Fibroblast of skin of abdomen (primary cell): ENCODE measurements at regions not wholly inside any gene's neighbourhood (a gene's known extent, or its start where the extent isn't known, plus 50 kb on each side); places are given as distances from the start of the nearest gene placed in this dataset.
"Not testable (repeated sequence)": the region's sequence is repeated elsewhere in the genome, so short reads cannot be mapped to it uniquely, and the experiment has no call there.

ENCODE experiments used
- DNase-seq: peaks from one replicate; pipeline ENCODE4 v3.0.0-alpha.2; 2013

- DNase-seq, result no peak
Observed at GRCh38 chr4:135434936-135435335, 1233.3 kb upstream of the PABPC4L start.

DNA sequence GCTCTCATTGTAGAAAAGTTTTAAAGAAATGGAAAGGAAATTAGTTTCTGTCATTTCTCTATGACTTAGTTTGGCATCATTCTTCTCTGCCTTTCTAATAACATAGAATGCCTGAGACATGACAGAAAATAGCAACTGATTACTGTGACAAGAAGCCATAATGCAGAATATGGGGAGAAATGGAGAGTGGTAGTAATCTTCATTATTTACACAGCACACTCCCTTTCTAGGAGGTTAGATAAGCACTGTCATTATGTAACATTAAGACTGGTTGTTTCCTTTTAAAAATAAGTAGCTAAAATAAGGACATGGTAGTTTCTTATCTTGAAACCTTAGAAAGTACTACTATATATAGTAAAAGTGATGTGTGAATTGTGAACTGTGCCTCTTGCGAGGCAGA lies 1227.9 kb upstream of the PABPC4L start:
- no peak for DNase-seq

- DNase-seq, result peak; percentile 2
Observed at GRCh38 chr4:135418353-135418752, 1216.8 kb upstream of the PABPC4L start.

GRCh38 chr4:135412213-135412612 lies 1210.6 kb upstream of the PABPC4L start:
- DNase-seq, result no peak

- no peak for DNase-seq
Observed at GRCh38 chr4:135411251-135411650, 1209.7 kb upstream of the PABPC4L start.

DNA sequence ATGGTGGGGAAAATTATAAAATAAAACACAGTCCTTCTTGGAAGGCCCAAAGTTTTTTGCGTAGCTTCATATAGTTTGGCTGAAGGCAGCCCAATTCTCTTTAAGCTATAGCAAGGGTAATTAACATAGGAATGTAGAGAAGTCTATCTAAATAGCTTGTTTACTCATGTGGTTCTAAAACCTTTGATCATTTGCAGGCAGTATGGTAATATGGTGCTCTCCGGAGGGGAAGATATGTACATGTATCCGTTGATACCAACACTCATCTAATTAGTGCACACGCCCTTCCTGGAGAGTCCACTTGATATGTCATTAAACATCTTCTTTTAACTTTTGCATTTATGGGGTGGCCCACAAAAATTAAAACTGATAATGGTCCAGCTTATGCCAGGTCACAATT lies 1207.7 kb upstream of the PABPC4L start:
- not testable (repeated sequence) for DNase-seq

- DNase-seq, result no peak
Observed at GRCh38 chr4:135408109-135408508, 1206.5 kb upstream of the PABPC4L start.

DNA sequence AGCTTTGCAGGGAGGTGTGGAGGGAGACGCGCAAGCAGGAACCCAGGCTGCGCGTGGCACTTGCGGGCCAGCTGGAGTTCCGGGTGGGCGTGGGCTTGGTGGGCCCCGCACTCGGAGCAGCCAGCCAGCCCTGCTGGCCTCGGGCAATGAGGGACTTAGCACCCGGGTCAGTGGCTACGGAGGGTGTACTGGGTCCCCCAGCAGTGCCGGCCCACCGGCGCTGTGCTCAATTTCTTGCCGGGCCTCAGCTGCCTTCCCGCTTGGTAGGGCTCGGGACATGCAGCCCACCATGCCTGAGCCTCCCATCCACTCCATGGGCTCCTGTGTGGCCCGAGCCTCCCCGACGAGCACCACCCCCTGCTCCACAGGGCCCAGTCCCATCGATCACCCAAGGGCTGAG lies 1205.0 kb upstream of the PABPC4L start:
- not testable (repeated sequence) for DNase-seq

GRCh38 chr4:135385830-135386581 lies 1184.4 kb upstream of the PABPC4L start:
- no peak for DNase-seq

- no peak for DNase-seq
Observed at GRCh38 chr4:135383356-135384288, 1182.0 kb upstream of the PABPC4L start.

- DNase-seq, result no peak
Observed at GRCh38 chr4:135382280-135382959, 1180.8 kb upstream of the PABPC4L start.

DNA sequence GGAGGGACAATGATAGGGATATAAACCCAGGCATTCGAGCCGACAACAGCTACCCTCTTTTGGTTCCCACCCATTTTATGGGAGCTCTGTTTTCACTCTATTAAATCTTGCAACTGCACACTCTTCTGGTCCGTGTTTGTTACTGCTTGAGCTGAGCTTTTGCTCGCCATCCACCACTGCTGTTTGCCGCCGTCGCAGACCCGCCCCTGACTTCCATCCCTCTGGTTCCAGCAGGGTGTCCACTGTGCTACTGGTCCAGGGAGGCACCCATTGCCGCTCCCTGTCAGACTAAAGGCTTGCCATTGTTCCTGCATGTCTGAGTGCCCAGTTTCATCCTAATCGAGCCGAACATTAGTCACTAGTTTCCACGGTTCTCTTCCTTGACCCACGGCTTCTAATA lies 1170.5 kb upstream of the PABPC4L start:
- DNase-seq, result no peak

GRCh38 chr4:135371137-135371536 lies 1169.5 kb upstream of the PABPC4L start:
- no peak for DNase-seq

DNA sequence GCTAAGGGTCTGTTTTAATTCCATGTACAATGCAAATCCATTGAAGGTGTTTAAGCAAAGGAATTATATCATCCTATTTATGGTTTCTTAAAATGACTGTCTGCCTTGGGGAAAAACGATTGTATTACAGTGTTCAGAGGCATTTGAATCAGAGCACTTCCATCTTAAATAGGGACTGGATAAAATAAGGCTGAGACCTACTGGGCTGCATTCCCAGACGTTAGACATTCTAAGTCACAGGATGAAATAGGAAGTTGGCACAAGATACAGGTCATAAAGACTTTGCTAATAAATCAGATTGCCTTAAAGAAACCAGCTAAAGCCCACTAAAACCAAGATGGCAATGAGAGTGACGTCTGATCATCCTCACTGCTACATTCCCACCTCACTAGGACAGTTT lies 1167.2 kb upstream of the PABPC4L start:
- peak; percentile 7 for DNase-seq

DNA sequence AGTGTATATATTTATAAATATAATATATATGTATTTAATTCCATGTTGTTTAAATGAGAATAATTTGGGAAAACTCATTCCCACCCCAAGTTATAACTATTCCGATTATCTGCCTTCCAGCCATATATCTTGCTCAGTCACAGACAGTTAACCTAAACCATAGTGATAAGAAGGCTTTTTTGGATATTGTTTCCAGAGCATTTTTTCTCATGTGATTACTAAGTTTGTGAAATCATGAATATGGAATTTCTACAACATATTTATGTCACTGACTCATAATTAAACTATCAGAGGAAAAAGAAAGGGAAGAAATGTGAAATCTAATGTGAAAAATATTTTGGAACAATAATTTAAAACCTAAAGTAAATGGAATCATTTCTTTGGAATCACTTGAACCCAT lies 1163.5 kb upstream of the PABPC4L start:
- peak; percentile 53 for DNase-seq

GRCh38 chr4:135359128-135359527 lies 1157.5 kb upstream of the PABPC4L start:
- no peak for DNase-seq

DNA sequence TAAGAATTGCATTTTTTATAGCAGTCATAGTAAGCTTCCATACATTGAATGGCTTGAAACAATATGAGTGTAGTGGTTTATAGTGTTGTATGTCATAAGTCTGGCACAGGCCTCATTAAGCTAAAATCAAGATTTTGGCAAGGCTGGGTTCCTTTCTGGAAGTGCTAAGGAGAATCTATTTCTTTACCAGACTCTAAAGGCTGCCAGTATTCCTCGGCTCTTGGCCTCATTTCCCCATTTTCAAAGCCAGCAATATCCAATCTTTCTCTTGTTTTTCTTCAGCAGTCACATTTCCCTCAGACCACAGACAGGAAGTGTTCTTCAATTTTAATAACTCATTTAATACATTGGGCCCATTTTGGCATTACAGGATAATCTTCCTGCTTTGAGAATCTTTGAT lies 1155.5 kb upstream of the PABPC4L start:
- no peak for DNase-seq

DNA sequence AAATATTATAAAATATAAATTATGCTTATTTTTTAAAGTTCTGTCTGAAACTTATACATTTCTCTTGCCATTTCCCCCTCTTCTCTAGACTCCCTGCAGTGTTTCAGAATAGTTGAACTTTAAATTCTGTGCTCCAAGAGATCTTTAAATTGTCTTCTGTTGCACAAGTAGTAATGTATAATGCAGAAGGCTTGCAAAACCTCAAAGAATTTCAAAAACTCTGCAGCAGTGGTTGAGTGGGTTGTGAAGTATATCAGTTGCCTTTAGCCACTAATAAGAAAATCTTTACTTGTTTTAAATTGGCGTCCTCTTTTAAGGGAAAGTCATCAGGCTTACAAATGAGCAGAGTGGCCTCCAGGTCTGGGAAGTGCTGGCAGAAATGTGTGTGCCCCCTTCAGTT lies 1153.3 kb upstream of the PABPC4L start:
- peak; percentile 37 for DNase-seq

- DNase-seq, result no peak
Observed at GRCh38 chr4:135353008-135353407, 1151.4 kb upstream of the PABPC4L start.

GRCh38 chr4:135344492-135344891 lies 1142.9 kb upstream of the PABPC4L start:
- DNase-seq, result no peak

DNA sequence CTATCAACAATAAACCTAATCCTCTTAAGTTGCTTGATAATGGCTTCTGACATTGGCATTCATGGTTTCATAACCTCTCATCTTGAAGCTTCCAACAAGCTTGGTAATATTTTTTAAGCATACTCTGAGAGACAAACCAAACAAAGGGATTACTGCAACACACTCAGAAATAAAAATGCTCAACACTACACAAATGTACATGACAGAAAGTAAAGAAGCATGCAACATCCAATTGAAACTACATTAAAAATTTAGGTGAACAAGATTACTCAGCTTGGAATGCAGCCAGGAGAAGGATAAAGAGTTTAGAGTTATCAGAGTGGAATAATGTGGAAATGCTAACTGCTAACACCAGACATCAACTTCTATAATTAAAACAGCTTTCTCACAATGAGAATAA lies 1136.6 kb upstream of the PABPC4L start:
- DNase-seq, result no peak

DNA sequence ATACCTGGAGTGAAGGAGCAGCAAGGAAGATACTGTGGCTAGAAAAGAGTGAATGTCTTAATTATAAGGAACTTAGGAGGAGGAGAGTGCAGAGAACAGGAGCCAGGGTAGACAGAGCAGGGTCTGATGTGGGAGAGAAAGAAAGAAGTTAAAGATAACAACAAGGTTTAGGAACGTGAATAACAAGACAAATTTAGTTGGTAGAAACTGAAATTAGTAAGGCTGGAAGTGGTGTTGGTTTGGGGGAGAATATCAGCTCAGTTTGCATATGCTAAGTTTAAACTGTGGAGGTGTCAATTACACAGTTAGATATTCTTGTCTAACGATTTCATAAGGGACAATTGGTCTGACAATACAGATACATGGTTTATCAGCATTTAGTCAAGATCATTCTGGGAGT lies 1123.7 kb upstream of the PABPC4L start:
- DNase-seq, result no peak

- no peak for DNase-seq
Observed at GRCh38 chr4:135319685-135320084, 1118.1 kb upstream of the PABPC4L start.
